ENCODE measurements at regions not wholly inside any gene's neighbourhood (a gene's known extent, or its start where the extent isn't known, plus 50 kb on each side); places are given as distances from the start of the nearest gene placed in this dataset.

GRCh38 chr2:866009-866680 lies 84.5 kb upstream of the SNTG2 start:
- H3K4me1 ChIP-seq (ENCODE audit: control insufficient read depth, insufficient read depth, low read length) = no peaks in the 10 kb centered on the region
- H3K4me3 ChIP-seq (ENCODE audit: low read depth, low read length) = no peak overlapping the region
- H3K27me3 ChIP-seq (ENCODE audit: control insufficient read depth, insufficient read depth, low read length) = peaks cover 6% of the 10 kb centered on the region
- no peaks in the 10 kb centered on the region for H3K36me3 ChIP-seq (ENCODE audit: control insufficient read depth, insufficient read depth, low read length)
- H3K9me3 ChIP-seq (ENCODE audit: control insufficient read depth, insufficient read depth, low read length) = no peaks in the 10 kb centered on the region
- H3K9ac ChIP-seq (ENCODE audit: low read depth, low read length) = no peak overlapping the region

- H3K4me1 ChIP-seq (ENCODE audit: control insufficient read depth, insufficient read depth, low read length) = no peaks in the 10 kb centered on the region
- H3K4me3 ChIP-seq (ENCODE audit: low read depth, low read length) = no peak overlapping the region
- H3K9ac ChIP-seq (ENCODE audit: low read depth, low read length) = no peak overlapping the region
- H3K9me3 ChIP-seq (ENCODE audit: control insufficient read depth, insufficient read depth, low read length) = no peaks in the 10 kb centered on the region
- peaks cover 6% of the 10 kb centered on the region for H3K27me3 ChIP-seq (ENCODE audit: control insufficient read depth, insufficient read depth, low read length)
- no peaks in the 10 kb centered on the region for H3K36me3 ChIP-seq (ENCODE audit: control insufficient read depth, insufficient read depth, low read length)
Observed at GRCh38 chr2:864501-865106, 86.0 kb upstream of the SNTG2 start.

GRCh38 chr2:863732-864450 lies 86.8 kb upstream of the SNTG2 start:
- Histone ChIP-seq H3K27me3 (ENCODE audit: control insufficient read depth, insufficient read depth, low read length) (peaks cover 6% of the 10 kb centered on the region), H3K36me3 (ENCODE audit: control insufficient read depth, insufficient read depth, low read length) (no peaks in the 10 kb centered on the region), H3K4me3 (ENCODE audit: low read depth, low read length) (no peak overlapping the region), H3K9ac (ENCODE audit: low read depth, low read length) (no peak overlapping the region), H3K9me3 (ENCODE audit: control insufficient read depth, insufficient read depth, low read length) (no peaks in the 10 kb centered on the region), H3K4me1 (ENCODE audit: control insufficient read depth, insufficient read depth, low read length) (no peaks in the 10 kb centered on the region)

GRCh38 chr2:862731-863466 lies 87.8 kb upstream of the SNTG2 start:
- Histone ChIP-seq H3K27me3 (ENCODE audit: control insufficient read depth, insufficient read depth, low read length) (peaks cover 6% of the 10 kb centered on the region), H3K4me3 (ENCODE audit: low read depth, low read length) (no peak overlapping the region), H3K36me3 (ENCODE audit: control insufficient read depth, insufficient read depth, low read length) (no peaks in the 10 kb centered on the region), H3K9ac (ENCODE audit: low read depth, low read length) (no peak overlapping the region), H3K4me1 (ENCODE audit: control insufficient read depth, insufficient read depth, low read length) (no peaks in the 10 kb centered on the region), H3K9me3 (ENCODE audit: control insufficient read depth, insufficient read depth, low read length) (no peaks in the 10 kb centered on the region)

GRCh38 chr2:862355-862687 lies 88.3 kb upstream of the SNTG2 start:
- Histone ChIP-seq H3K9me3 (ENCODE audit: control insufficient read depth, insufficient read depth, low read length) (no peaks in the 10 kb centered on the region), H3K36me3 (ENCODE audit: control insufficient read depth, insufficient read depth, low read length) (no peaks in the 10 kb centered on the region), H3K4me1 (ENCODE audit: control insufficient read depth, insufficient read depth, low read length) (no peaks in the 10 kb centered on the region), H3K9ac (ENCODE audit: low read depth, low read length) (no peak overlapping the region), H3K4me3 (ENCODE audit: low read depth, low read length) (no peak overlapping the region), H3K27me3 (ENCODE audit: control insufficient read depth, insufficient read depth, low read length) (peaks cover 6% of the 10 kb centered on the region)

GRCh38 chr2:861655-862354 lies 88.8 kb upstream of the SNTG2 start:
- H3K9me3 ChIP-seq (ENCODE audit: control insufficient read depth, insufficient read depth, low read length) = no peaks in the 10 kb centered on the region
- H3K4me1 ChIP-seq (ENCODE audit: control insufficient read depth, insufficient read depth, low read length) = no peaks in the 10 kb centered on the region
- H3K4me3 ChIP-seq (ENCODE audit: low read depth, low read length) = no peak overlapping the region
- H3K9ac ChIP-seq (ENCODE audit: low read depth, low read length) = no peak overlapping the region
- no peaks in the 10 kb centered on the region for H3K36me3 ChIP-seq (ENCODE audit: control insufficient read depth, insufficient read depth, low read length)
- H3K27me3 ChIP-seq (ENCODE audit: control insufficient read depth, insufficient read depth, low read length) = peaks cover 6% of the 10 kb centered on the region

- Histone ChIP-seq H3K36me3 (ENCODE audit: control insufficient read depth, insufficient read depth, low read length) (no peaks in the 10 kb centered on the region), H3K4me1 (ENCODE audit: control insufficient read depth, insufficient read depth, low read length) (no peaks in the 10 kb centered on the region), H3K27me3 (ENCODE audit: control insufficient read depth, insufficient read depth, low read length) (peaks cover 3% of the 10 kb centered on the region), H3K4me3 (ENCODE audit: low read depth, low read length) (no peak overlapping the region), H3K9me3 (ENCODE audit: control insufficient read depth, insufficient read depth, low read length) (no peaks in the 10 kb centered on the region), H3K9ac (ENCODE audit: low read depth, low read length) (no peak overlapping the region)
Observed at GRCh38 chr2:860259-860855, 90.3 kb upstream of the SNTG2 start.

GRCh38 chr2:858646-859045 lies 92.0 kb upstream of the SNTG2 start:
- no peaks in the 10 kb centered on the region for H3K36me3 ChIP-seq (ENCODE audit: control insufficient read depth, insufficient read depth, low read length)
- H3K27me3 ChIP-seq (ENCODE audit: control insufficient read depth, insufficient read depth, low read length) = peaks cover 3% of the 10 kb centered on the region
- no peak overlapping the region for H3K4me3 ChIP-seq (ENCODE audit: low read depth, low read length)
- H3K9me3 ChIP-seq (ENCODE audit: control insufficient read depth, insufficient read depth, low read length) = no peaks in the 10 kb centered on the region
- H3K4me1 ChIP-seq (ENCODE audit: control insufficient read depth, insufficient read depth, low read length) = no peaks in the 10 kb centered on the region
- H3K9ac ChIP-seq (ENCODE audit: low read depth, low read length) = no peak overlapping the region

- no peaks in the 10 kb centered on the region for H3K4me1 ChIP-seq (ENCODE audit: control insufficient read depth, insufficient read depth, low read length)
Observed at GRCh38 chr2:857937-858336, 92.7 kb upstream of the SNTG2 start.

GRCh38 chr2:857081-857480 lies 93.6 kb upstream of the SNTG2 start:
- Histone ChIP-seq H3K27me3 (ENCODE audit: control insufficient read depth, insufficient read depth, low read length) (no peaks in the 10 kb centered on the region), H3K9me3 (ENCODE audit: control insufficient read depth, insufficient read depth, low read length) (no peaks in the 10 kb centered on the region), H3K36me3 (ENCODE audit: control insufficient read depth, insufficient read depth, low read length) (no peaks in the 10 kb centered on the region), H3K4me1 (ENCODE audit: control insufficient read depth, insufficient read depth, low read length) (no peaks in the 10 kb centered on the region), H3K4me3 (ENCODE audit: low read depth, low read length) (no peak overlapping the region), H3K9ac (ENCODE audit: low read depth, low read length) (no peak overlapping the region)

More at GRCh38 chr2:857937-858336, 92.7 kb upstream of the SNTG2 start:
- no peaks in the 10 kb centered on the region for H3K36me3 ChIP-seq (ENCODE audit: control insufficient read depth, insufficient read depth, low read length)
- no peak overlapping the region for H3K9ac ChIP-seq (ENCODE audit: low read depth, low read length)
- H3K9me3 ChIP-seq (ENCODE audit: control insufficient read depth, insufficient read depth, low read length) = no peaks in the 10 kb centered on the region
- no peak overlapping the region for H3K4me3 ChIP-seq (ENCODE audit: low read depth, low read length)
- H3K27me3 ChIP-seq (ENCODE audit: control insufficient read depth, insufficient read depth, low read length) = no peaks in the 10 kb centered on the region

- H3K36me3 ChIP-seq (ENCODE audit: control insufficient read depth, insufficient read depth, low read length) = no peaks in the 10 kb centered on the region
- no peak overlapping the region for H3K9ac ChIP-seq (ENCODE audit: low read depth, low read length)
- no peaks in the 10 kb centered on the region for H3K27me3 ChIP-seq (ENCODE audit: control insufficient read depth, insufficient read depth, low read length)
- no peaks in the 10 kb centered on the region for H3K9me3 ChIP-seq (ENCODE audit: control insufficient read depth, insufficient read depth, low read length)
- no peak overlapping the region for H3K4me3 ChIP-seq (ENCODE audit: low read depth, low read length)
- no peaks in the 10 kb centered on the region for H3K4me1 ChIP-seq (ENCODE audit: control insufficient read depth, insufficient read depth, low read length)
Observed at GRCh38 chr2:856456-856855, 94.2 kb upstream of the SNTG2 start.

All from iPS-15b (cell line).